ENCODE measurements at regions not wholly inside any gene's neighbourhood (a gene's known extent, or its start where the extent isn't known, plus 50 kb on each side); places are given as distances from the start of the nearest gene placed in this dataset.

DNA sequence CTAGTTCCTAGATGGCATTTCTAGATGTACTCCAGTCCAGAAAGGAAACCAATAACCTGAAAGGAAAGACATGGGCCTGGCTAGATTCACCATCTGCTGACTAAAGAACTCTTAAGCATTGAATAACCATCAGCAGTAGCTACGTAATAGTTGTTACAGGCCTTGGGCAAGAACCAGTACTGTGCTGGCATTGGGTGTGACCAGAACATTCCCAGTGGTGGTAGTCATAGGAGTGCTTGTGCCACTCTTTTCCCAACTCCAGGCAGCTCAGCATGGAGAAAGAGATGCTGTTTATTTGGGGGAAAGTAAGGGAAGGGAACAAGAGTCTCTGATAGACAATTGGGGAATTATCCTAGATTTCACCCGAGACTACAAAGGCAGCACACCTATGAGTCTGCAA lies 333.3 kb downstream of the SLC16A7 start:
- no peak for TF ChIP-seq POLR2A (IDR thresholded peaks at IDR 0.05)
- TF ChIP-seq, protein P1, sequence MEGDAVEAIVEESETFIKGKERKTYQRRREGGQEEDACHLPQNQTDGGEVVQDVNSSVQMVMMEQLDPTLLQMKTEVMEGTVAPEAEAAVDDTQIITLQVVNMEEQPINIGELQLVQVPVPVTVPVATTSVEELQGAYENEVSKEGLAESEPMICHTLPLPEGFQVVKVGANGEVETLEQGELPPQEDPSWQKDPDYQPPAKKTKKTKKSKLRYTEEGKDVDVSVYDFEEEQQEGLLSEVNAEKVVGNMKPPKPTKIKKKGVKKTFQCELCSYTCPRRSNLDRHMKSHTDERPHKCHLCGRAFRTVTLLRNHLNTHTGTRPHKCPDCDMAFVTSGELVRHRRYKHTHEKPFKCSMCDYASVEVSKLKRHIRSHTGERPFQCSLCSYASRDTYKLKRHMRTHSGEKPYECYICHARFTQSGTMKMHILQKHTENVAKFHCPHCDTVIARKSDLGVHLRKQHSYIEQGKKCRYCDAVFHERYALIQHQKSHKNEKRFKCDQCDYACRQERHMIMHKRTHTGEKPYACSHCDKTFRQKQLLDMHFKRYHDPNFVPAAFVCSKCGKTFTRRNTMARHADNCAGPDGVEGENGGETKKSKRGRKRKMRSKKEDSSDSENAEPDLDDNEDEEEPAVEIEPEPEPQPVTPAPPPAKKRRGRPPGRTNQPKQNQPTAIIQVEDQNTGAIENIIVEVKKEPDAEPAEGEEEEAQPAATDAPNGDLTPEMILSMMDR (IDR thresholded peaks at IDR 0.05) = no peak
